Prostate gland (tissue), 2 donors: ENCODE measurements at regions not wholly inside any gene's neighbourhood (a gene's known extent, or its start where the extent isn't known, plus 50 kb on each side); places are given as distances from the start of the nearest gene placed in this dataset.
"Not testable (repeated sequence)": the region's sequence is repeated elsewhere in the genome, so short reads cannot be mapped to it uniquely, and the experiment has no call there.

ENCODE experiments used
- POLR2A ChIP-seq: fragments of 450-650 bp; IDR thresholded peaks from one replicate; pipeline ENCODE4 v1.6.1; 2016; ENCODE audit warnings: antibody characterized with exemption, mild to moderate bottlenecking
- POLR2AphosphoS5 ChIP-seq: sonication (generic); formaldehyde crosslinking; IDR thresholded peaks from one replicate; pipeline ENCODE4 v1.6.1; 2017; ENCODE audit warnings: antibody characterized with exemption
- TF ChIP-seq, protein P1 (sequence below), 4 experiments: fragments of 200-600 bp in 2 of 4; fragments of 450-650 bp in 2 of 4; sonication (generic) in 2 of 4; IDR thresholded peaks; 1 replicate in 3 of 4; 2 replicates in 1 of 4; pipeline ENCODE4 v1.5.1; 2016 to 2019; ENCODE audit warnings: antibody characterized with exemption in 4 of 4, mild to moderate bottlenecking in 2 of 4, moderate library complexity in 2 of 4

DNA sequence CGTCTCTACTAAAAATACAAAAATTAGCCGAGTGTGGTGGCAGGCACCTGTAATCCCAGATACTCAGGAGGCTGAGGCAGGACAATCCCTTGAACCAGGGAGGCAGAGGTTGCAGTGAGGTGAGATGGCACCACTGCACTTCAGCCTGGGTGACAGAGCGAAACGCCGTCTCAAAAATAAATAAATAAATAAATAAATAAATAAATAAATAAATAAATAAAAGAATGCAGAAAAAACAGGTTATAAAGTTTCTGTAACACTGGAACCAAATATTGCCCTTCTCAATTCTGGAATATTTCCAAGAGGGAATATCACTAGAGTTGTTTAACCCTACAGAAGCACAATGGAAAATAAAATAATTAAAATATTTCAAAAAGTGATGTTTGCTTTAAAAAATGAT is 418.4 kb downstream of the ADAM29 start:
- TF ChIP-seq, protein P1, sequence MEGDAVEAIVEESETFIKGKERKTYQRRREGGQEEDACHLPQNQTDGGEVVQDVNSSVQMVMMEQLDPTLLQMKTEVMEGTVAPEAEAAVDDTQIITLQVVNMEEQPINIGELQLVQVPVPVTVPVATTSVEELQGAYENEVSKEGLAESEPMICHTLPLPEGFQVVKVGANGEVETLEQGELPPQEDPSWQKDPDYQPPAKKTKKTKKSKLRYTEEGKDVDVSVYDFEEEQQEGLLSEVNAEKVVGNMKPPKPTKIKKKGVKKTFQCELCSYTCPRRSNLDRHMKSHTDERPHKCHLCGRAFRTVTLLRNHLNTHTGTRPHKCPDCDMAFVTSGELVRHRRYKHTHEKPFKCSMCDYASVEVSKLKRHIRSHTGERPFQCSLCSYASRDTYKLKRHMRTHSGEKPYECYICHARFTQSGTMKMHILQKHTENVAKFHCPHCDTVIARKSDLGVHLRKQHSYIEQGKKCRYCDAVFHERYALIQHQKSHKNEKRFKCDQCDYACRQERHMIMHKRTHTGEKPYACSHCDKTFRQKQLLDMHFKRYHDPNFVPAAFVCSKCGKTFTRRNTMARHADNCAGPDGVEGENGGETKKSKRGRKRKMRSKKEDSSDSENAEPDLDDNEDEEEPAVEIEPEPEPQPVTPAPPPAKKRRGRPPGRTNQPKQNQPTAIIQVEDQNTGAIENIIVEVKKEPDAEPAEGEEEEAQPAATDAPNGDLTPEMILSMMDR (IDR thresholded peaks at IDR 0.05), result not testable (repeated sequence)
- TF ChIP-seq POLR2A, POLR2AphosphoS5: not testable (repeated sequence)
